Neuronal stem cell (in vitro differentiated cells): ENCODE measurements at regions not wholly inside any gene's neighbourhood (a gene's known extent, or its start where the extent isn't known, plus 50 kb on each side); places are given as distances from the start of the nearest gene placed in this dataset.

Source experiments
- DNase-seq: peaks from one replicate; pipeline ENCODE4 v3.0.0-alpha.2; 2013; ENCODE audit warnings: low spot score
- H2AFZ ChIP-seq: one replicate; pipeline ENCODE4 v1.6.1; 2013; ENCODE audit warnings: mild to moderate bottlenecking, low read length, inconsistent platforms
- H2AK5ac ChIP-seq: 2 replicates; pipeline ENCODE4 v1.6.1; 2013; ENCODE audit warnings: low read depth, mild to moderate bottlenecking, inconsistent platforms, low read length, moderate library complexity, mixed read lengths
- H2BK120ac ChIP-seq: 2 replicates; pipeline ENCODE4 v1.6.1; 2013; ENCODE audit warnings: low read depth, mild to moderate bottlenecking, inconsistent platforms, low read length, moderate library complexity, mixed read lengths
- H2BK12ac ChIP-seq: one replicate; pipeline ENCODE4 v1.6.1; 2013; ENCODE audit warnings: low read length, inconsistent platforms
- H2BK15ac ChIP-seq: 2 replicates; pipeline ENCODE4 v1.6.1; 2013; ENCODE audit warnings: mild to moderate bottlenecking, low read length, inconsistent platforms, mixed read lengths
- H2BK5ac ChIP-seq: one replicate; pipeline ENCODE4 v1.6.1; 2013; ENCODE audit warnings: inconsistent platforms, mild to moderate bottlenecking, low read length, moderate library complexity
- H3K14ac ChIP-seq: one replicate; pipeline ENCODE4 v1.6.1; 2013; ENCODE audit warnings: low read length, inconsistent platforms
- H3K18ac ChIP-seq: 2 replicates; pipeline ENCODE4 v1.6.1; 2013; ENCODE audit warnings: low read length, inconsistent platforms
- H3K23ac ChIP-seq: 2 replicates; pipeline ENCODE4 v1.6.1; 2013; ENCODE audit warnings: low read depth, mild to moderate bottlenecking, mixed read lengths, low read length, inconsistent platforms; ENCODE audit not compliant: poor library complexity
- H3K27ac ChIP-seq: replicated peaks from 3 replicates; pipeline ENCODE4 v1.5.1; 2013; ENCODE audit warnings: low read length, inconsistent platforms
- H3K27me3 ChIP-seq, 3 experiments: 2 replicates each; pipeline ENCODE4 v1.6.1; 2013; ENCODE audit warnings: low read length in 3 of 3, mild to moderate bottlenecking in 2 of 3, inconsistent platforms in 1 of 3, low read depth in 1 of 3, mixed read lengths in 1 of 3, moderate library complexity in 1 of 3; ENCODE audit not compliant: control insufficient read depth in 3 of 3, insufficient read depth in 3 of 3
- H3K36me3 ChIP-seq, 2 donors: replicated peaks in 1 of 2; 2 replicates each; pipeline ENCODE4 v1.6.1; 2013; ENCODE audit warnings: low read length in 2 of 2; ENCODE audit not compliant: control insufficient read depth in 2 of 2, insufficient read depth in 2 of 2
- H3K4ac ChIP-seq: 2 replicates; pipeline ENCODE4 v1.6.1; 2013; ENCODE audit warnings: inconsistent platforms, mild to moderate bottlenecking, low read length, moderate library complexity
- H3K4me1 ChIP-seq, 2 donors: 1 replicate in 1 of 2; 2 replicates in 1 of 2; pipeline ENCODE4 v1.6.1; 2013; ENCODE audit warnings: low read length in 2 of 2, low read depth in 1 of 2; ENCODE audit not compliant: control insufficient read depth in 2 of 2, insufficient read depth in 1 of 2
- H3K4me2 ChIP-seq: one replicate; pipeline ENCODE4 v1.6.1; 2013; ENCODE audit warnings: mild to moderate bottlenecking, low read length, inconsistent platforms; ENCODE audit not compliant: insufficient read depth, poor library complexity, severe bottlenecking
- H3K4me3 ChIP-seq, 2 donors: 2 replicates each; pipeline ENCODE4 v1.5.1; 2013; ENCODE audit warnings: low read length in 2 of 2, mild to moderate bottlenecking in 2 of 2, inconsistent platforms in 1 of 2, moderate library complexity in 1 of 2
- H3K79me1 ChIP-seq: one replicate; pipeline ENCODE4 v1.6.1; 2013; ENCODE audit warnings: low read depth, mild to moderate bottlenecking, inconsistent platforms, low read length, moderate library complexity
- H3K9ac ChIP-seq: one replicate; pipeline ENCODE4 v1.6.1; 2013; ENCODE audit warnings: mild to moderate bottlenecking, low read depth, low read length, inconsistent platforms; ENCODE audit not compliant: poor library complexity
- H3K9me3 ChIP-seq, 2 donors: replicated peaks in 1 of 2; 2 replicates each; pipeline versions ENCODE3 to v1.6.1; 2013; ENCODE audit warnings: low read length in 2 of 2, mild to moderate bottlenecking in 2 of 2, inconsistent platforms in 1 of 2, low read depth in 1 of 2, mixed read lengths in 1 of 2, moderate library complexity in 1 of 2; ENCODE audit not compliant: control insufficient read depth in 2 of 2, insufficient read depth in 1 of 2
- H4K8ac ChIP-seq: one replicate; pipeline ENCODE4 v1.6.1; 2013; ENCODE audit warnings: low read depth, mild to moderate bottlenecking, inconsistent platforms, low read length, moderate library complexity
- H4K91ac ChIP-seq: one replicate; pipeline ENCODE4 v1.6.1; 2013; ENCODE audit warnings: low read length, low read depth, mild to moderate bottlenecking, inconsistent platforms; ENCODE audit not compliant: poor library complexity
- WGBS, 2 donors: extraction: QIAGEN DNeasy Blood & Tissue Kit; methylation state at CpG; one replicate each; pipeline ENCODE4 v1.1.7; 2013; ENCODE audit warnings: missing lambda C conversion rate in 2 of 2, mixed read lengths in 1 of 2; ENCODE audit not compliant: insufficient read length in 2 of 2, insufficient replicate concordance in 1 of 2; ENCODE audit errors: extremely low coverage in 2 of 2; 5-methylcytosine and 5-hydroxymethylcytosine counted together

GRCh38 chr14:30426463-30426862, 132.5 kb upstream of the G2E3 start:
- Histone ChIP-seq H2AFZ (no peak overlapping the region), H3K23ac (no peak overlapping the region), H3K4ac (no peak overlapping the region), H3K18ac (no peak overlapping the region), H2BK12ac (no peak overlapping the region), H2BK15ac (no peak overlapping the region), H3K36me3 (no peaks in the 10 kb centered on the region), H3K4me2 (no peak overlapping the region), H2BK120ac (no peak overlapping the region), H3K9me3 (no peaks in the 10 kb centered on the region), H2BK5ac (no peak overlapping the region), H3K27ac (no peak overlapping the region), H4K8ac (no peak overlapping the region), H3K27me3 (no peaks in the 10 kb centered on the region), H3K9ac (no peak overlapping the region), H3K4me3 (no peak overlapping the region), H3K14ac (no peak overlapping the region), H4K91ac (no peak overlapping the region), H2AK5ac (no peak overlapping the region), H3K79me1 (no peaks in the 10 kb centered on the region), H3K4me1 (no peaks in the 10 kb centered on the region)
- no CpG with 5 or more reads among the region's 1 CpG for WGBS, 2 donors
- DNase-seq: no peak

GRCh38 chr14:30427401-30427800, 131.6 kb upstream of the G2E3 start:
- Histone ChIP-seq H3K4me3 (no peak overlapping the region), H2AFZ (no peak overlapping the region), H4K8ac (no peak overlapping the region), H2BK5ac (no peak overlapping the region), H3K4me1 (no peaks in the 10 kb centered on the region), H3K4me2 (no peak overlapping the region), H3K9ac (no peak overlapping the region), H3K27me3 (no peaks in the 10 kb centered on the region), H2BK12ac (no peak overlapping the region), H3K14ac (no peak overlapping the region), H2BK120ac (no peak overlapping the region), H2BK15ac (no peak overlapping the region), H2AK5ac (no peak overlapping the region), H3K18ac (no peak overlapping the region), H4K91ac (no peak overlapping the region), H3K27ac (no peak overlapping the region), H3K79me1 (no peaks in the 10 kb centered on the region), H3K9me3 (no peaks in the 10 kb centered on the region), H3K4ac (no peak overlapping the region), H3K36me3 (no peaks in the 10 kb centered on the region), H3K23ac (no peak overlapping the region)
- DNase-seq: no peak
- no CpG with 5 or more reads among the region's 2 CpGs for WGBS, 2 donors

GRCh38 chr14:30427846-30428245, 131.1 kb upstream of the G2E3 start:
- Histone ChIP-seq H3K23ac (no peak overlapping the region), H2BK15ac (no peak overlapping the region), H3K9me3 (no peaks in the 10 kb centered on the region), H3K79me1 (no peaks in the 10 kb centered on the region), H2AFZ (no peak overlapping the region), H3K4me2 (no peak overlapping the region), H2BK120ac (no peak overlapping the region), H3K36me3 (no peaks in the 10 kb centered on the region), H3K4me1 (no peaks in the 10 kb centered on the region), H3K4me3 (no peak overlapping the region), H2BK5ac (no peak overlapping the region), H3K14ac (no peak overlapping the region), H3K27me3 (no peaks in the 10 kb centered on the region), H2AK5ac (no peak overlapping the region), H3K4ac (no peak overlapping the region), H2BK12ac (no peak overlapping the region), H3K18ac (no peak overlapping the region), H4K91ac (no peak overlapping the region), H3K9ac (no peak overlapping the region), H3K27ac (no peak overlapping the region), H4K8ac (no peak overlapping the region)
- DNase-seq: no peak

GRCh38 chr14:30431552-30431951, 127.4 kb upstream of the G2E3 start:
- Histone ChIP-seq H2BK15ac (no peak overlapping the region), H2BK12ac (no peak overlapping the region), H3K4me2 (no peak overlapping the region), H3K14ac (no peak overlapping the region), H3K27ac (no peak overlapping the region), H4K91ac (no peak overlapping the region), H3K4me1 (no peaks in the 10 kb centered on the region), H3K79me1 (no peaks in the 10 kb centered on the region), H3K4ac (no peak overlapping the region), H3K18ac (peak overlapping the region; percentile 38), H4K8ac (peak overlapping the region; percentile 43), H2AFZ (no peak overlapping the region), H2AK5ac (no peak overlapping the region), H3K23ac (no peak overlapping the region), H3K9ac (no peak overlapping the region), H2BK5ac (no peak overlapping the region), H3K9me3 (no peaks in the 10 kb centered on the region), H3K4me3 (no peak overlapping the region), H3K27me3 (no peaks in the 10 kb centered on the region), H3K36me3 (no peaks in the 10 kb centered on the region), H2BK120ac (no peak overlapping the region)
- DNase-seq: no peak
- WGBS, 2 donors: no CpG with 5 or more reads among the region's 1 CpG
